Activated CD4-positive, alpha-beta memory T cell treated with anti-CD3 and anti-CD28 coated beads for 36 hours (primary cell): ENCODE measurements at regions not wholly inside any gene's neighbourhood (a gene's known extent, or its start where the extent isn't known, plus 50 kb on each side); places are given as distances from the start of the nearest gene placed in this dataset.

Source experiments
- CTCF ChIA-PET: fragments of 350-600 bp; sonication (Branson Sonifier 250); formaldehyde crosslinking; loops from one replicate; lab custom pipeline; 2021; ENCODE audit warnings: antibody characterized with exemption, inconsistent platforms; lab: Charles Lee
- POLR2A ChIA-PET: fragments of 350-600 bp; sonication (Branson Sonifier 250); formaldehyde crosslinking; loops from one replicate; lab custom pipeline; 2021; ENCODE audit warnings: antibody characterized with exemption; lab: Charles Lee
- DNase-seq: peaks from one replicate; pipeline ENCODE4 v3.0.0-alpha.2; 2020
- H3K27ac Mint-ChIP-seq: one replicate; pipeline ENCODE4 v1.8.0; 2021; ENCODE audit warnings: mixed read lengths
- H3K27me3 Mint-ChIP-seq: one replicate; pipeline ENCODE4 v1.8.0; 2021; ENCODE audit warnings: mixed read lengths
- H3K36me3 Mint-ChIP-seq: one replicate; pipeline ENCODE4 v1.8.0; 2021; ENCODE audit warnings: mixed read lengths
- H3K4me1 Mint-ChIP-seq: one replicate; pipeline ENCODE4 v1.8.0; 2021; ENCODE audit warnings: low read depth, mixed read lengths
- H3K4me3 Mint-ChIP-seq: one replicate; pipeline ENCODE4 v1.8.0; 2021; ENCODE audit warnings: mild to moderate bottlenecking, mixed read lengths
- H3K9me3 Mint-ChIP-seq: one replicate; pipeline ENCODE4 v1.8.0; 2021; ENCODE audit warnings: mixed read lengths
- intact Hi-C: fragments of 100-400 bp; cut with micrococcal nuclease; formaldehyde crosslinking; loops from one replicate; pipeline ENCODE4 v1.15.1; 2023

- Mint-ChIP-seq H3K4me1 (peaks cover 4% of the 10 kb centered on the region), H3K27me3 (peaks cover 29% of the 10 kb centered on the region), H3K9me3 (peaks cover 7% of the 10 kb centered on the region), H3K4me3 (no peak overlapping the region), H3K27ac (no peak overlapping the region), H3K36me3 (peaks cover 2% of the 10 kb centered on the region)
- no peak for DNase-seq
- ChIA-PET POLR2A (no interaction called here), CTCF (interaction anchor here (1.3 kb wide), 1 partner anchor 20 kb away, joined by 3 read pairs; no protein-coding TSS in a partner anchor)
- intact Hi-C loops: loop anchor here (10.0 kb wide), 1 partner anchor 653 kb away; no protein-coding TSS in a partner anchor
These were observed 172.5 kb downstream of the SMAD2 start for GRCh38 chr18:47758000-47758399.

DNA sequence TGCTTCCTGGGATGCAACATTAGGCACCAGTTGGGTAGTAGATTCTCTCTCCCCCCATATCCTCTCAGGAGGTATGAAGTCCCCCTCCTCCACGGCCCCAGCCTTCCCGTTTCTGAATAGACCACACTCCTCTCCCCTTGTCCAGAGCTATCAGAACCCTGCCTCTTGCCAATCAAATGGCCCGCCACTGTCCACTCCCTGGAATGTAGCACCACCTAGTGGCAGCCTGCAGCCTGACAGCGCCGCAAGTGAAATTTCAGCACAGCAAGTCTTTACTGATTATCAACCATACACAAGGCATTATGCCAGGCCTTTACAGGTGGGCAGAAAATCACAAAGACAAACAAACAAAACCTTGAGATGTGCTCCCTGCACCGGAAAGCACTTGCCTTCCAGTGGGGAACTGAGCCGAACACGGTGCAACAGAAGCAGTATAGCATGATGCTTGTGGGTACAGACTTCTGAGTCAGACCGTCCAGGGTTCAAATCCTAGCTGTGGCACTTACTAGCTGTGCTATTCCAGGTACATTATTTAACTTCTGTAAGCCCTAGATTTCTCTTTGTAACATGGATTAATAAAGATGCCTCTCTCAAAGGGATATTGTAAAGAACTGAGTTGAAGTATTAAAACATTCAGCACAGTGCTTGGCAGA lies 174.0 kb downstream of the SMAD2 start:
- Mint-ChIP-seq H3K27ac (no peak overlapping the region), H3K9me3 (peaks cover 7% of the 10 kb centered on the region), H3K27me3 (peaks cover 29% of the 10 kb centered on the region), H3K4me1 (peaks cover 4% of the 10 kb centered on the region), H3K4me3 (no peak overlapping the region), H3K36me3 (peaks cover 2% of the 10 kb centered on the region)
- POLR2A ChIA-PET: no interaction called here
- DNase-seq: peak; percentile 67
- intact Hi-C loops: loop anchor here (10.0 kb wide), 1 partner anchor 652 kb away; no protein-coding TSS in a partner anchor
- CTCF ChIA-PET: interaction anchor here (0.6 to 2.6 kb wide), 11 partner anchors 9 to 702 kb away, joined by 3 to 13 read pairs (median 4); no protein-coding TSS in a partner anchor

GRCh38 chr18:47755102-47755456 lies 175.4 kb downstream of the SMAD2 start:
- Mint-ChIP-seq H3K9me3 (peaks cover 7% of the 10 kb centered on the region), H3K27me3 (peaks cover 22% of the 10 kb centered on the region), H3K4me3 (no peak overlapping the region), H3K4me1 (peaks cover 4% of the 10 kb centered on the region), H3K36me3 (peaks cover 2% of the 10 kb centered on the region), H3K27ac (no peak overlapping the region)
- ChIA-PET POLR2A (no interaction called here), CTCF (interaction anchor here (0.6 to 2.6 kb wide), 15 partner anchors 13 to 1569 kb away, joined by 3 to 13 read pairs (median 3); no protein-coding TSS in a partner anchor)
- intact Hi-C loops: loop anchor here (10.0 kb wide), 1 partner anchor 650 kb away; no protein-coding TSS in a partner anchor
- DNase-seq: no peak

DNA sequence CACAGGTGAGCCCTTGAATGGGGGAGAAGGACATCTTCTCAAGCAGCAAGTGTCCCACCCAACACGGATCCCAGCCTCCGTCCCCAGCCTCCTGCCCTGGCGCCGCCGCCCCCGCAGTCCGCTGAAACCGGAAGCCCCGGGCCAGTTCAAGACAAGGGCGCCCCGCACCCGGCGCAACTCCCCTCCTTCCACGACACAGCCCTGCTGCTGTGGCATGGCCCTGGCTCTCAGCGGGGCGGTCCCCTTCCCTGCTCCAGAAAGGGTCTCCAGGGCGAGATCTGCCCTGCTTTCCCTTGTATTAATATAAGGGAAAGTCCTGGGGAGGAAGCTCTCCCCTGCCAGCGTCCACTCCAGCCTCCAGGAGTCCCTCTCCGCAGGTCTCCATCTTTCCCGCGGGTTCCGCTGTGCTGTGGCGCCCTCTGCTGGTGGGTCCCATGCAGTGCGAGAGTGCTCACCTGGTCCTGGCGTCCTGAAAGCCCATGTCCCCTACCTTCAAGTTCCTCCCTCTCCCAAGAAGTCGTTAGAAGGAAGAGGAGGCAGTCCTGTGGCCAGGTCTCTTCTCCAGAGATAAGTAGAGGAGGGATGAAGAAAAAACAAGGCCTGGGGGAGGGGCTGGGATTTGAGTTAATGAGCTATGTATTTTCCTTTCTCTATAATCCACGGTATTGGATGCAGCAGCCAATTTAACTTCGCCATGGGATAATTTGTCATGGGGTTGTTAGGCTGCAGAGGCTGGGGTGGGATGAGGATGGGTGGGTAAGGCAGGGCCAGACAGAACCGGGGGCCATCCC lies 176.0 kb downstream of the SMAD2 start:
- Mint-ChIP-seq H3K27ac (no peak overlapping the region), H3K4me3 (no peak overlapping the region), H3K27me3 (peaks cover 19% of the 10 kb centered on the region), H3K9me3 (peaks cover 5% of the 10 kb centered on the region), H3K36me3 (peaks cover 2% of the 10 kb centered on the region), H3K4me1 (peaks cover 4% of the 10 kb centered on the region)
- ChIA-PET CTCF (interaction anchor here (0.6 to 2.6 kb wide), 15 partner anchors 13 to 700 kb away, joined by 3 to 13 read pairs (median 3); no protein-coding TSS in a partner anchor), POLR2A (no interaction called here)
- peak; percentile 71 for DNase-seq
- intact Hi-C loops: loop anchor here (1.0 to 10.0 kb wide), 2 partner anchors 158 to 650 kb away; no protein-coding TSS in a partner anchor

- Mint-ChIP-seq H3K9me3 (no peaks in the 10 kb centered on the region), H3K27ac (no peak overlapping the region), H3K4me3 (no peak overlapping the region), H3K27me3 (peaks cover 15% of the 10 kb centered on the region), H3K4me1 (peaks cover 4% of the 10 kb centered on the region), H3K36me3 (no peaks in the 10 kb centered on the region)
- DNase-seq: no peak
- intact Hi-C loops: loop anchor here (10.0 kb wide), 1 partner anchor 648 kb away; no protein-coding TSS in a partner anchor
- ChIA-PET POLR2A (no interaction called here), CTCF (interaction anchor here (2.1 kb wide), 1 partner anchor 538 kb away, joined by 8 read pairs; no protein-coding TSS in a partner anchor)
These were observed 177.4 kb downstream of the SMAD2 start for GRCh38 chr18:47752796-47753645.

GRCh38 chr18:47750889-47751423 lies 179.5 kb downstream of the SMAD2 start:
- Mint-ChIP-seq H3K27me3 (peaks cover 9% of the 10 kb centered on the region), H3K4me3 (no peak overlapping the region), H3K4me1 (peaks cover 4% of the 10 kb centered on the region), H3K36me3 (no peaks in the 10 kb centered on the region), H3K27ac (no peak overlapping the region), H3K9me3 (no peaks in the 10 kb centered on the region)
- intact Hi-C loops: loop anchor here (10.0 kb wide), 1 partner anchor 646 kb away; no protein-coding TSS in a partner anchor
- DNase-seq: no peak
- ChIA-PET CTCF (interaction anchor here (1.0 to 1.1 kb wide), 2 partner anchors 9 to 536 kb away, joined by 4 read pairs; no protein-coding TSS in a partner anchor), POLR2A (no interaction called here)

GRCh38 chr18:47749600-47749973 lies 180.9 kb downstream of the SMAD2 start:
- POLR2A ChIA-PET: no interaction called here

GRCh38 chr18:47748847-47749599 lies 181.4 kb downstream of the SMAD2 start:
- H3K4me3 Mint-ChIP-seq: no peak overlapping the region

More at GRCh38 chr18:47749600-47749973, 180.9 kb downstream of the SMAD2 start:
- Mint-ChIP-seq H3K4me1 (peaks cover 3% of the 10 kb centered on the region), H3K9me3 (no peaks in the 10 kb centered on the region), H3K27ac (no peak overlapping the region), H3K36me3 (no peaks in the 10 kb centered on the region), H3K27me3 (peaks cover 5% of the 10 kb centered on the region), H3K4me3 (no peak overlapping the region)
- DNase-seq: no peak
- CTCF ChIA-PET: interaction anchor here (1.0 to 2.5 kb wide), 9 partner anchors 19 to 698 kb away, joined by 3 to 19 read pairs (median 5); no protein-coding TSS in a partner anchor
- intact Hi-C loops: loop anchor here (1.0 to 2.0 kb wide), 4 partner anchors 153 to 699 kb away; no protein-coding TSS in a partner anchor

DNA sequence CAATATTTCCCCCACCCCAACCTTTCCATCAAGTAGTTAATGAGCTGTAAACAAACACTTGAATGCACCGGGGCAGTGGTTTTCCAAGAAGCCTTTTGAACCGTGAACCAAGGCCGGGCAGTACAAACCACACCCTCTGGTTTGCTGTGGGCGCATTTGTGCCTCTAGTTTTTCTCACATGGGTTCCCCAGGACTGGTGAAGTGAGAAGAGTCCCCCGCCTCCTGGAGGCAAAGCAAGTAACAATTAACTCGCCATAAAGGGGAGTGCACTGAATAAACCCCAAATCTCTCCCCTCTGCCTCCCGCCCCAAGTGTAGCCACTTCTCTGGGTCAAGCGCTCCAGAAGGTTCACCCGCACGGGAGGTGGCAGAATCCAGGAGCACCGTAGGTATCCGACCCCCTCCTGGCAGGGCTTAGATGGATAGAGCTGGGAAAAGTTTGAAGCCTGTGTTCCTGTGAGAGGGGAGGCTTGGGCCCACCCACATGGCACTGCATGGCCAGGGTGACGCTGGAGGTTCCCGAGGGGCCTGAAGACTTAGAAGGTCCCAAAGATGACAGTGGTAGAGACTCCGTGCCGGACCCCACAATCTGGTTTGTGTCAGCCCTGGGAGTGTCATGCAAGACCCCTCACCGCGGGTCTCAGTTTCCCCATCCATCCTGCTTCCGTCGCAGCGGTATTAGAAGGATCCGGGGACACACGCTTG lies 182.2 kb downstream of the SMAD2 start:
- CTCF ChIA-PET: interaction anchor here (0.6 to 2.5 kb wide), 33 partner anchors 9 to 863 kb away, joined by 3 to 19 read pairs (median 4); no protein-coding TSS in a partner anchor
- peaks cover 2% of the 10 kb centered on the region for H3K27me3 Mint-ChIP-seq
- no peaks in the 10 kb centered on the region for H3K4me1 Mint-ChIP-seq
- POLR2A ChIA-PET: no interaction called here
- no peak overlapping the region for H3K4me3 Mint-ChIP-seq
- H3K27ac Mint-ChIP-seq: no peak overlapping the region
- no peaks in the 10 kb centered on the region for H3K36me3 Mint-ChIP-seq
- intact Hi-C loops: loop anchor here (2.0 kb wide), 2 partner anchors 351 to 697 kb away; no protein-coding TSS in a partner anchor
- no peak for DNase-seq
- no peaks in the 10 kb centered on the region for H3K9me3 Mint-ChIP-seq

More at GRCh38 chr18:47748847-47749599, 181.4 kb downstream of the SMAD2 start:
- DNase-seq: peak; percentile 84
- Mint-ChIP-seq H3K27me3 (peaks cover 2% of the 10 kb centered on the region), H3K36me3 (no peaks in the 10 kb centered on the region), H3K4me1 (no peaks in the 10 kb centered on the region), H3K27ac (no peak overlapping the region), H3K9me3 (no peaks in the 10 kb centered on the region)
- CTCF ChIA-PET: interaction anchor here (0.6 to 2.5 kb wide), 32 partner anchors 10 to 864 kb away, joined by 3 to 19 read pairs (median 4); no protein-coding TSS in a partner anchor
- intact Hi-C loops: loop anchor here (1.0 to 2.0 kb wide), 4 partner anchors 153 to 698 kb away; no protein-coding TSS in a partner anchor
- POLR2A ChIA-PET: no interaction called here

GRCh38 chr18:47747260-47747795 lies 183.1 kb downstream of the SMAD2 start:
- Mint-ChIP-seq H3K4me3 (no peak overlapping the region), H3K36me3 (no peaks in the 10 kb centered on the region), H3K4me1 (no peaks in the 10 kb centered on the region), H3K9me3 (no peaks in the 10 kb centered on the region), H3K27ac (no peak overlapping the region), H3K27me3 (peaks cover 2% of the 10 kb centered on the region)
- CTCF ChIA-PET: interaction anchor here (0.6 to 2.5 kb wide), 4 partner anchors 9 to 543 kb away, joined by 3 to 19 read pairs (median 6); no protein-coding TSS in a partner anchor
- intact Hi-C loops: no loop called here
- no peak for DNase-seq
- POLR2A ChIA-PET: no interaction called here
